ENCODE measurements at regions not wholly inside any gene's neighbourhood (a gene's known extent, or its start where the extent isn't known, plus 50 kb on each side); places are given as distances from the start of the nearest gene placed in this dataset.

- TF ChIP-seq CTCF (IDR thresholded peaks at IDR 0.05) (no peak), EZH2 (IDR thresholded peaks at IDR 0.05; ENCODE audit: borderline replicate concordance, insufficient read depth, low read depth, low read length, poor library complexity, severe bottlenecking) (no peak)
These were observed 327.8 kb upstream of the MAF start for GRCh38 chr16:79928142-79928873.
